Neural cell (in vitro differentiated cells): ENCODE measurements at regions not wholly inside any gene's neighbourhood (a gene's known extent, or its start where the extent isn't known, plus 50 kb on each side); places are given as distances from the start of the nearest gene placed in this dataset.

Experiments used
- H2AFZ ChIP-seq: fragments of 200-600, 300-800 bp; sonication (generic), shearing (Covaris generic); 2 replicates; pipeline ENCODE4 v1.6.0; 2014; ENCODE audit warnings: low read depth, mild to moderate bottlenecking, antibody characterized with exemption, low read length, moderate library complexity
- H3F3A ChIP-seq: fragments of 200-600 bp; shearing (Covaris generic); 2 replicates; pipeline ENCODE4 v1.6.1; 2016; ENCODE audit warnings: mild to moderate bottlenecking, moderate library complexity, mixed read lengths, antibody characterized with exemption, low read length; ENCODE audit not compliant: insufficient read depth, poor library complexity, severe bottlenecking
- H3K27ac ChIP-seq: fragments of 200-600, 300-800 bp; sonication (generic), shearing (Covaris generic); 2 replicates; pipeline ENCODE4 v1.5.1; 2014; ENCODE audit warnings: mild to moderate bottlenecking, low read length, moderate library complexity
- H3K27me3 ChIP-seq: fragments of 300-800, 200-600 bp; sonication (generic), shearing (Covaris generic); 2 replicates; pipeline ENCODE4 v1.6.0; 2014; ENCODE audit warnings: mild to moderate bottlenecking, low read depth, low read length, moderate library complexity; ENCODE audit not compliant: insufficient read depth
- H3K36me3 ChIP-seq: fragments of 300-800, 200-600 bp; sonication (generic), shearing (Covaris generic); 2 replicates; pipeline ENCODE4 v1.5.1; 2014; ENCODE audit warnings: mild to moderate bottlenecking, antibody characterized with exemption, low read length, moderate library complexity; ENCODE audit not compliant: insufficient read depth
- H3K4me2 ChIP-seq: fragments of 300-800, 200-600 bp; sonication (generic), shearing (Covaris generic); 2 replicates; pipeline ENCODE4 v1.6.0; 2014; ENCODE audit warnings: mild to moderate bottlenecking, low read length
- H3K4me3 ChIP-seq: fragments of 300-800, 200-600 bp; sonication (generic), shearing (Covaris generic); 2 replicates; pipeline ENCODE4 v1.5.1; 2014; ENCODE audit warnings: mild to moderate bottlenecking, low read length, moderate library complexity
- H3K79me2 ChIP-seq: fragments of 200-600 bp; shearing (Covaris generic); replicated peaks from 2 replicates; pipeline ENCODE4 v1.6.0; 2014; ENCODE audit warnings: mild to moderate bottlenecking, low read length, moderate library complexity; ENCODE audit not compliant: insufficient read depth
- H3K9ac ChIP-seq: fragments of 300-800, 200-600 bp; sonication (generic), shearing (Covaris generic); 2 replicates; pipeline ENCODE4 v1.6.1; 2016; ENCODE audit warnings: mild to moderate bottlenecking, low read length, mixed read lengths
- H3K9me2 ChIP-seq: fragments of 200-600 bp; shearing (Covaris generic); 2 replicates; pipeline ENCODE4 v1.6.1; 2016; ENCODE audit warnings: mild to moderate bottlenecking, low read length, mixed read lengths; ENCODE audit not compliant: insufficient read depth
- H3K9me3 ChIP-seq: fragments of 200-600, 300-800 bp; sonication (generic), shearing (Covaris generic); 2 replicates; pipeline ENCODE4 v1.6.1; 2016; ENCODE audit warnings: mild to moderate bottlenecking, mixed run types, low read length, moderate library complexity, mixed read lengths
- H4K20me1 ChIP-seq: fragments of 200-600 bp; shearing (Covaris generic); 2 replicates; pipeline ENCODE4 v1.6.1; 2016; ENCODE audit warnings: mild to moderate bottlenecking, mixed run types; ENCODE audit not compliant: insufficient read depth
- EP300 ChIP-seq: fragments of 450-650 bp; conservative IDR thresholded peaks from 2 replicates; pipeline ENCODE4 v1.6.1; 2014; ENCODE audit warnings: antibody characterized with exemption, mild to moderate bottlenecking, moderate library complexity; ENCODE audit not compliant: poor library complexity, severe bottlenecking
- EZH2 ChIP-seq: fragments of 200-600, 300-800 bp; shearing (Covaris generic), sonication (generic); IDR thresholded peaks from 2 replicates; pipeline ENCODE4 v1.6.1; 2014; ENCODE audit warnings: antibody characterized with exemption, low read length, borderline replicate concordance, mild to moderate bottlenecking; ENCODE audit not compliant: insufficient read depth, poor library complexity, severe bottlenecking
- MXI1 ChIP-seq: fragments of 450-650 bp; conservative IDR thresholded peaks from 2 replicates; pipeline ENCODE4 v1.6.1; 2014; ENCODE audit warnings: antibody characterized with exemption, mild to moderate bottlenecking; ENCODE audit not compliant: poor library complexity, severe bottlenecking
- POLR2AphosphoS5 ChIP-seq: IDR thresholded peaks from 2 replicates; pipeline ENCODE4 v1.6.1; 2012
- RAD21 ChIP-seq: fragments of 450-650 bp; conservative IDR thresholded peaks from 2 replicates; pipeline ENCODE4 v1.6.1; 2014; ENCODE audit warnings: antibody characterized with exemption, mild to moderate bottlenecking, moderate library complexity
- SMC3 ChIP-seq: fragments of 450-650 bp; conservative IDR thresholded peaks from 2 replicates; pipeline ENCODE4 v1.6.1; 2014; ENCODE audit warnings: antibody characterized with exemption, mild to moderate bottlenecking, moderate library complexity; ENCODE audit not compliant: poor library complexity
- TAF1 ChIP-seq: IDR thresholded peaks from 2 replicates; pipeline ENCODE4 v1.6.1; 2012; ENCODE audit warnings: low read depth
- TF ChIP-seq, protein P1 (sequence below): fragments of 450-650 bp; IDR thresholded peaks from 2 replicates; pipeline ENCODE4 v1.5.1; 2014; ENCODE audit warnings: antibody characterized with exemption, mild to moderate bottlenecking, moderate library complexity; ENCODE audit not compliant: poor library complexity, severe bottlenecking
- TF ChIP-seq, protein P2 (sequence below): IDR thresholded peaks from 2 replicates; pipeline ENCODE4 v1.6.1; 2012; ENCODE audit warnings: borderline replicate concordance

DNA sequence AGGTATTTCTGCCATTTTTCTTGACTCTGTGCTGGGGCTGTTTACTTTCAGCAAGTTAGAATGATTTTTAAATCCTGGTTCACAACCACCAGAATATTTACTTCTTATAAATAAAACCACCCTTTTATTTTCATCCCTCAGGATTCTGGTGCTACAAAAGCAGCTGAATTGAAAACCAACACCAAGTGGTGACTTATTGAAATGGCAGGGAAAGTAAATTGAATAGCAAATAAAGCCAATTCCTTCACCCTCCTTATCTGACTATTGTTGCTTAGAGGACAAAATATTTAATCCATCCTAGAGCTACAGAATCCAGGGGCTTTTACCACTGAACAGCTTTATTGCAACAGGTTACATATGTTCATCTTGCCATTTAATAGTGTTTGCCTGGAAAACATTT is 828.6 kb upstream of the GHITM start:
- Histone ChIP-seq H3K27me3 (no peaks in the 10 kb centered on the region), H3K79me2 (no peaks in the 10 kb centered on the region), H2AFZ (no peak overlapping the region), H3K9me3 (no peaks in the 10 kb centered on the region), H4K20me1 (no peaks in the 10 kb centered on the region), H3K9ac (no peak overlapping the region), H3K9me2 (no peaks in the 10 kb centered on the region), H3K4me3 (no peak overlapping the region), H3K36me3 (no peaks in the 10 kb centered on the region), H3F3A (no peaks in the 10 kb centered on the region), H3K27ac (no peak overlapping the region), H3K4me2 (no peak overlapping the region)
- TF ChIP-seq EP300 (no peak), POLR2AphosphoS5 (no peak)

DNA sequence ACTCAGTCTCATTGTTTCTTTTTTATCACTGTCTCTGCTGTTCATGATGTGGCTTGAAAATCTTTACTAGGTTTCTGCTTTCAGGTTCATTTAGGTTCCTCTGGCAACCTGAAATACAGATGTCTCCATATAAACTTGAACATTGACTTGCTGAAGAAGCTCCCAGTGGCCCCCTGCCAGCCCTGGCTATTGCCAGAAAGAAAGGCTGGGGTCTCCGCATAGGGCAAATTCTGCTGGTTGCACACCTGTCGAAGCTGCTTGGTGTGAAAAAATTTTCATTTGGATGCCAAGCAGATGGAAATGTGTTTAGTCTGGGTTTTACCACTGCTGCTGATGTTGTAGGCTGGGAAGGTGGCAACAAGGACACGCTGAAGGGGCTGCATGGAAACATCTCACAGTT is 826.7 kb upstream of the GHITM start:
- no peaks in the 10 kb centered on the region for H3F3A ChIP-seq
- no peak overlapping the region for H3K27ac ChIP-seq
- no peaks in the 10 kb centered on the region for H3K27me3 ChIP-seq
- H3K79me2 ChIP-seq, result no peaks in the 10 kb centered on the region
- H3K4me2 ChIP-seq, result no peak overlapping the region
- H4K20me1 ChIP-seq, result no peaks in the 10 kb centered on the region
- no peak for TF ChIP-seq POLR2AphosphoS5
- TF ChIP-seq MXI1, result no peak
- H2AFZ ChIP-seq, result no peak overlapping the region
- H3K9me2 ChIP-seq, result no peaks in the 10 kb centered on the region
- H3K9me3 ChIP-seq, result no peaks in the 10 kb centered on the region
- no peak overlapping the region for H3K9ac ChIP-seq
- H3K36me3 ChIP-seq, result no peaks in the 10 kb centered on the region
- H3K4me3 ChIP-seq, result no peak overlapping the region

DNA sequence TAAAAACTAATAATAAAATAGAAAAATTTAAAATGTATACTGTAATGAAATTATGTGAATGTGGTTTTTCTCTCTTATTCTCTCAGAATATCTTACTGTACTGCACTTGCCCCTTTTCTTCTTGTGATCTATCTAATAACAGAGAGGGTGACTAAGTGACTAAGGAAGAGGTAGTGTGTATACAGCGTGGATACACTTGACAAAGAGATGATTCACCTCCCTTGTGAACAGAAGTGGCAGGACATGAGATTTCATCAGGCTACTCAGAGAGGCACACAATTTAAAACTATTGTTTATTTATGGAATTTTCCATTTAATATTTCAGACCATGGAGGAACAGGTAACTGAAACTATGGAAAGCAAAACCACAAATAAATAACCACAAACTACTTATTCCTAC is 806.6 kb upstream of the GHITM start:
- no peak overlapping the region for H3K4me3 ChIP-seq
- H3K27me3 ChIP-seq, result no peaks in the 10 kb centered on the region
- no peaks in the 10 kb centered on the region for H3K36me3 ChIP-seq
- H2AFZ ChIP-seq, result no peak overlapping the region
- no peak overlapping the region for H3K4me2 ChIP-seq
- no peaks in the 10 kb centered on the region for H3K9me2 ChIP-seq
- TF ChIP-seq EP300, result no peak
- TF ChIP-seq, protein P1, sequence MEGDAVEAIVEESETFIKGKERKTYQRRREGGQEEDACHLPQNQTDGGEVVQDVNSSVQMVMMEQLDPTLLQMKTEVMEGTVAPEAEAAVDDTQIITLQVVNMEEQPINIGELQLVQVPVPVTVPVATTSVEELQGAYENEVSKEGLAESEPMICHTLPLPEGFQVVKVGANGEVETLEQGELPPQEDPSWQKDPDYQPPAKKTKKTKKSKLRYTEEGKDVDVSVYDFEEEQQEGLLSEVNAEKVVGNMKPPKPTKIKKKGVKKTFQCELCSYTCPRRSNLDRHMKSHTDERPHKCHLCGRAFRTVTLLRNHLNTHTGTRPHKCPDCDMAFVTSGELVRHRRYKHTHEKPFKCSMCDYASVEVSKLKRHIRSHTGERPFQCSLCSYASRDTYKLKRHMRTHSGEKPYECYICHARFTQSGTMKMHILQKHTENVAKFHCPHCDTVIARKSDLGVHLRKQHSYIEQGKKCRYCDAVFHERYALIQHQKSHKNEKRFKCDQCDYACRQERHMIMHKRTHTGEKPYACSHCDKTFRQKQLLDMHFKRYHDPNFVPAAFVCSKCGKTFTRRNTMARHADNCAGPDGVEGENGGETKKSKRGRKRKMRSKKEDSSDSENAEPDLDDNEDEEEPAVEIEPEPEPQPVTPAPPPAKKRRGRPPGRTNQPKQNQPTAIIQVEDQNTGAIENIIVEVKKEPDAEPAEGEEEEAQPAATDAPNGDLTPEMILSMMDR, result no peak
- TF ChIP-seq SMC3, result no peak
- no peak for TF ChIP-seq EZH2
- no peak for TF ChIP-seq POLR2AphosphoS5
- no peak for TF ChIP-seq RAD21
- TF ChIP-seq TAF1, result no peak
- TF ChIP-seq, protein P2, sequence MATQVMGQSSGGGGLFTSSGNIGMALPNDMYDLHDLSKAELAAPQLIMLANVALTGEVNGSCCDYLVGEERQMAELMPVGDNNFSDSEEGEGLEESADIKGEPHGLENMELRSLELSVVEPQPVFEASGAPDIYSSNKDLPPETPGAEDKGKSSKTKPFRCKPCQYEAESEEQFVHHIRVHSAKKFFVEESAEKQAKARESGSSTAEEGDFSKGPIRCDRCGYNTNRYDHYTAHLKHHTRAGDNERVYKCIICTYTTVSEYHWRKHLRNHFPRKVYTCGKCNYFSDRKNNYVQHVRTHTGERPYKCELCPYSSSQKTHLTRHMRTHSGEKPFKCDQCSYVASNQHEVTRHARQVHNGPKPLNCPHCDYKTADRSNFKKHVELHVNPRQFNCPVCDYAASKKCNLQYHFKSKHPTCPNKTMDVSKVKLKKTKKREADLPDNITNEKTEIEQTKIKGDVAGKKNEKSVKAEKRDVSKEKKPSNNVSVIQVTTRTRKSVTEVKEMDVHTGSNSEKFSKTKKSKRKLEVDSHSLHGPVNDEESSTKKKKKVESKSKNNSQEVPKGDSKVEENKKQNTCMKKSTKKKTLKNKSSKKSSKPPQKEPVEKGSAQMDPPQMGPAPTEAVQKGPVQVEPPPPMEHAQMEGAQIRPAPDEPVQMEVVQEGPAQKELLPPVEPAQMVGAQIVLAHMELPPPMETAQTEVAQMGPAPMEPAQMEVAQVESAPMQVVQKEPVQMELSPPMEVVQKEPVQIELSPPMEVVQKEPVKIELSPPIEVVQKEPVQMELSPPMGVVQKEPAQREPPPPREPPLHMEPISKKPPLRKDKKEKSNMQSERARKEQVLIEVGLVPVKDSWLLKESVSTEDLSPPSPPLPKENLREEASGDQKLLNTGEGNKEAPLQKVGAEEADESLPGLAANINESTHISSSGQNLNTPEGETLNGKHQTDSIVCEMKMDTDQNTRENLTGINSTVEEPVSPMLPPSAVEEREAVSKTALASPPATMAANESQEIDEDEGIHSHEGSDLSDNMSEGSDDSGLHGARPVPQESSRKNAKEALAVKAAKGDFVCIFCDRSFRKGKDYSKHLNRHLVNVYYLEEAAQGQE, result no peak
- no peak for TF ChIP-seq MXI1
- no peaks in the 10 kb centered on the region for H3F3A ChIP-seq
- no peak overlapping the region for H3K27ac ChIP-seq
- H3K79me2 ChIP-seq, result no peaks in the 10 kb centered on the region
- no peaks in the 10 kb centered on the region for H3K9me3 ChIP-seq
- no peaks in the 10 kb centered on the region for H4K20me1 ChIP-seq
- H3K9ac ChIP-seq, result no peak overlapping the region
